Upper lobe of left lung (tissue), 4 donors: ENCODE measurements at regions not wholly inside any gene's neighbourhood (a gene's known extent, or its start where the extent isn't known, plus 50 kb on each side); places are given as distances from the start of the nearest gene placed in this dataset.

ENCODE experiments used
- EP300 ChIP-seq, 4 donors: sonication (generic); formaldehyde crosslinking; IDR thresholded peaks; one replicate each; pipeline ENCODE4 v1.5.1; 2017; ENCODE audit warnings: antibody characterized with exemption in 4 of 4, control low read depth in 2 of 4
- POLR2A ChIP-seq, 4 donors: fragments of 450-650 bp; IDR thresholded peaks; one replicate each; pipeline ENCODE4 v1.5.1; 2016 to 2017; ENCODE audit warnings: antibody characterized with exemption in 4 of 4, mild to moderate bottlenecking in 2 of 4
- POLR2AphosphoS5 ChIP-seq, 2 donors: sonication (generic); formaldehyde crosslinking; IDR thresholded peaks; one replicate each; pipeline ENCODE4 v1.5.1; 2017; ENCODE audit warnings: antibody characterized with exemption in 2 of 2
- TF ChIP-seq, protein P1 (sequence below), 6 experiments: fragments of 450-650 bp in 4 of 6; fragments of 200-600 bp in 2 of 6; sonication (generic) in 2 of 6; IDR thresholded peaks; one replicate each; pipeline ENCODE4 v1.5.1; 2016 to 2019; ENCODE audit warnings: antibody characterized with exemption in 6 of 6

DNA sequence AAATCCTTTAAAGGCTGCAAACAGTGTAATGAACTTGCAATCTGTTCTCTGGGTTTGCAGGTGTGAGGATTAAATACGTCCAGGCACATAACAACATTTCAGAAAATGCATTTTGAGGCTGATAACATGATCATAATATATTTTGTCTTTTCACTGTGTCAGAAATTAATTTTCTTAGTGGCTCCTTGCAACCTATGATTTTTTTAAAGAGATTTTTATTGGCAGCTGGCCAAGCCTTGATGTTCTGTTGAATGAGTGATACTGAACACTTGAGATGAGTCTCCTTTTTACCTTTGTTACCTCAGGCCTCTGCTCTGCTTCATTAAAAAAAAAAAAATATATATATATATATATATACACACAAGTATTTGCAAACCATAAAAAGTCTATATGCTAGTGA is 68.2 kb upstream of the TENM3 start:
- TF ChIP-seq EP300 (IDR thresholded peaks at IDR 0.05), result no peak
- TF ChIP-seq, protein P1, sequence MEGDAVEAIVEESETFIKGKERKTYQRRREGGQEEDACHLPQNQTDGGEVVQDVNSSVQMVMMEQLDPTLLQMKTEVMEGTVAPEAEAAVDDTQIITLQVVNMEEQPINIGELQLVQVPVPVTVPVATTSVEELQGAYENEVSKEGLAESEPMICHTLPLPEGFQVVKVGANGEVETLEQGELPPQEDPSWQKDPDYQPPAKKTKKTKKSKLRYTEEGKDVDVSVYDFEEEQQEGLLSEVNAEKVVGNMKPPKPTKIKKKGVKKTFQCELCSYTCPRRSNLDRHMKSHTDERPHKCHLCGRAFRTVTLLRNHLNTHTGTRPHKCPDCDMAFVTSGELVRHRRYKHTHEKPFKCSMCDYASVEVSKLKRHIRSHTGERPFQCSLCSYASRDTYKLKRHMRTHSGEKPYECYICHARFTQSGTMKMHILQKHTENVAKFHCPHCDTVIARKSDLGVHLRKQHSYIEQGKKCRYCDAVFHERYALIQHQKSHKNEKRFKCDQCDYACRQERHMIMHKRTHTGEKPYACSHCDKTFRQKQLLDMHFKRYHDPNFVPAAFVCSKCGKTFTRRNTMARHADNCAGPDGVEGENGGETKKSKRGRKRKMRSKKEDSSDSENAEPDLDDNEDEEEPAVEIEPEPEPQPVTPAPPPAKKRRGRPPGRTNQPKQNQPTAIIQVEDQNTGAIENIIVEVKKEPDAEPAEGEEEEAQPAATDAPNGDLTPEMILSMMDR (IDR thresholded peaks at IDR 0.05), result no peak
- no peak for TF ChIP-seq POLR2AphosphoS5 (IDR thresholded peaks at IDR 0.05)
- TF ChIP-seq POLR2A (IDR thresholded peaks at IDR 0.05), result no peak
